ENCODE measurements at regions not wholly inside any gene's neighbourhood (a gene's known extent, or its start where the extent isn't known, plus 50 kb on each side); places are given as distances from the start of the nearest gene placed in this dataset.

DNA sequence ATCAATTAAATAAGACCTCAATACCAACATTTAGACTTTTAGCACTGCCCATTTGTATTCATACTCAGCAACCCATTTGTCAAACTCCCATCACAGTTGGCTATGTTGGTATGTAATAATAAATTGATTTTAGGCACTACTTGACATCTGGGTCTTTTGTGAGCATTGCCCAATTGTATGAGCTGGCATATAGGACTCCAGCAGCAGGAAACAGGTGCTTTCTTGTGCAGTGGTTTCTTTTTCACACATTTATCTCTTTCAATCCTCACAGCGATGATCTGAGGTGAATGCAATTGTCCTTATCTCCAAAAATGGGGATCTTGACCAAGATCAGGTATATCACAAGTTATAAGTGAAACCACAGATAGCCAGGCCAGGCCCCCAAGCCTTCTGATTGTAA, 96.9 kb upstream of the OXGR1 start:
- no peak overlapping the region for H3K27ac Mint-ChIP-seq (ENCODE audit: unreplicated experiment)
- ChIA-PET CTCF (no interaction called here), POLR2A (no interaction called here)
- H3K27me3 Mint-ChIP-seq (ENCODE audit: insufficient read depth, unreplicated experiment) = no peaks in the 10 kb centered on the region
- Histone ChIP-seq H3K9me3 (0 out of 2 replicates have a peak, but pooled peaks cover 3% of the 10 kb centered on the region), H3K4me3 (ENCODE audit: low read depth, low read length) (no peak overlapping the region), H3K4me1 (no peaks in the 10 kb centered on the region), H3K36me3 (ENCODE audit: control insufficient read depth, insufficient read depth, low read length) (no peaks in the 10 kb centered on the region), H3K27me3 (replicated peaks; ENCODE audit: control insufficient read depth, insufficient read depth, low read length) (no peaks in the 10 kb centered on the region)
- intact Hi-C loops (cut with micrococcal nuclease; ENCODE audit: unreplicated experiment) = no loop called here
- H3K36me3 Mint-ChIP-seq (ENCODE audit: insufficient read depth, unreplicated experiment) = no peaks in the 10 kb centered on the region
- no TSS peak for BruUV-seq (replicated peaks)
- peaks cover 10% of the 10 kb centered on the region for H3K9me3 Mint-ChIP-seq (ENCODE audit: unreplicated experiment)
- TF ChIP-seq, protein P1, sequence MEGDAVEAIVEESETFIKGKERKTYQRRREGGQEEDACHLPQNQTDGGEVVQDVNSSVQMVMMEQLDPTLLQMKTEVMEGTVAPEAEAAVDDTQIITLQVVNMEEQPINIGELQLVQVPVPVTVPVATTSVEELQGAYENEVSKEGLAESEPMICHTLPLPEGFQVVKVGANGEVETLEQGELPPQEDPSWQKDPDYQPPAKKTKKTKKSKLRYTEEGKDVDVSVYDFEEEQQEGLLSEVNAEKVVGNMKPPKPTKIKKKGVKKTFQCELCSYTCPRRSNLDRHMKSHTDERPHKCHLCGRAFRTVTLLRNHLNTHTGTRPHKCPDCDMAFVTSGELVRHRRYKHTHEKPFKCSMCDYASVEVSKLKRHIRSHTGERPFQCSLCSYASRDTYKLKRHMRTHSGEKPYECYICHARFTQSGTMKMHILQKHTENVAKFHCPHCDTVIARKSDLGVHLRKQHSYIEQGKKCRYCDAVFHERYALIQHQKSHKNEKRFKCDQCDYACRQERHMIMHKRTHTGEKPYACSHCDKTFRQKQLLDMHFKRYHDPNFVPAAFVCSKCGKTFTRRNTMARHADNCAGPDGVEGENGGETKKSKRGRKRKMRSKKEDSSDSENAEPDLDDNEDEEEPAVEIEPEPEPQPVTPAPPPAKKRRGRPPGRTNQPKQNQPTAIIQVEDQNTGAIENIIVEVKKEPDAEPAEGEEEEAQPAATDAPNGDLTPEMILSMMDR (IDR thresholded peaks at IDR 0.05; ENCODE audit: insufficient read depth in 1 of 2, low read depth in 1 of 2, low read length in 1 of 2, severe bottlenecking in 1 of 2, unreplicated experiment in 1 of 2) = no peak
- H3K4me1 Mint-ChIP-seq (ENCODE audit: low read depth, unreplicated experiment) = no peaks in the 10 kb centered on the region
- H3K4me3 Mint-ChIP-seq (ENCODE audit: unreplicated experiment) = no peak overlapping the region
- no peak for DNase-seq

DNA sequence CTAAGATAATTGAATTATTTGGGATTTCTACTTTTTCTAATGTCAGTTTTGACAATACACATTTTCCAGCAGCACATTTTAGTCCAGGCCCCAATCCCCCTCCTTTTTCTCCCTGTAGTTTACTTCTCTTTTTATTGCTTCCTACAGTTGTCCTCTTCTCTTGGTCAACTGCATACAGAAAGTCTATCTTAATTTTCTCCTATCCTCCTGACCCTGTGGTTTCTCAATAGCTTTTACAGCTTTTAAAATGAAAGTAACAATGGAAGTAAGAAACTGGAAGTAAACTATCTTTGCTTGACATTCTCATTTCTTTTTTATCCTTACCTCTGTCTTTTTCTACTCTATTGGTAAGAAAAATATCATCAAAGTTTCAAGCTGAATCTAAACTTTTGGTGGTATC, 106.5 kb upstream of the OXGR1 start:
- Mint-ChIP-seq H3K4me1 (ENCODE audit: low read depth, unreplicated experiment) (no peaks in the 10 kb centered on the region), H3K27me3 (ENCODE audit: insufficient read depth, unreplicated experiment) (peaks cover 2% of the 10 kb centered on the region), H3K36me3 (ENCODE audit: insufficient read depth, unreplicated experiment) (no peaks in the 10 kb centered on the region), H3K9me3 (ENCODE audit: unreplicated experiment) (no peaks in the 10 kb centered on the region), H3K27ac (ENCODE audit: unreplicated experiment) (no peak overlapping the region), H3K4me3 (ENCODE audit: unreplicated experiment) (no peak overlapping the region)
- intact Hi-C loops (cut with micrococcal nuclease; ENCODE audit: unreplicated experiment) = no loop called here
- TF ChIP-seq, protein P1 (IDR thresholded peaks at IDR 0.05; ENCODE audit: insufficient read depth in 1 of 2, low read depth in 1 of 2, low read length in 1 of 2, severe bottlenecking in 1 of 2, unreplicated experiment in 1 of 2) = no peak
- Histone ChIP-seq H3K27me3 (replicated peaks; ENCODE audit: control insufficient read depth, insufficient read depth, low read length) (no peaks in the 10 kb centered on the region), H3K36me3 (ENCODE audit: control insufficient read depth, insufficient read depth, low read length) (no peaks in the 10 kb centered on the region), H3K4me3 (ENCODE audit: low read depth, low read length) (no peak overlapping the region), H3K4me1 (no peaks in the 10 kb centered on the region), H3K9me3 (no peaks in the 10 kb centered on the region)
- CTCF ChIA-PET = no interaction called here
- POLR2A ChIA-PET = no interaction called here
- no peak for DNase-seq
- BruUV-seq (replicated peaks) = no TSS peak

DNA sequence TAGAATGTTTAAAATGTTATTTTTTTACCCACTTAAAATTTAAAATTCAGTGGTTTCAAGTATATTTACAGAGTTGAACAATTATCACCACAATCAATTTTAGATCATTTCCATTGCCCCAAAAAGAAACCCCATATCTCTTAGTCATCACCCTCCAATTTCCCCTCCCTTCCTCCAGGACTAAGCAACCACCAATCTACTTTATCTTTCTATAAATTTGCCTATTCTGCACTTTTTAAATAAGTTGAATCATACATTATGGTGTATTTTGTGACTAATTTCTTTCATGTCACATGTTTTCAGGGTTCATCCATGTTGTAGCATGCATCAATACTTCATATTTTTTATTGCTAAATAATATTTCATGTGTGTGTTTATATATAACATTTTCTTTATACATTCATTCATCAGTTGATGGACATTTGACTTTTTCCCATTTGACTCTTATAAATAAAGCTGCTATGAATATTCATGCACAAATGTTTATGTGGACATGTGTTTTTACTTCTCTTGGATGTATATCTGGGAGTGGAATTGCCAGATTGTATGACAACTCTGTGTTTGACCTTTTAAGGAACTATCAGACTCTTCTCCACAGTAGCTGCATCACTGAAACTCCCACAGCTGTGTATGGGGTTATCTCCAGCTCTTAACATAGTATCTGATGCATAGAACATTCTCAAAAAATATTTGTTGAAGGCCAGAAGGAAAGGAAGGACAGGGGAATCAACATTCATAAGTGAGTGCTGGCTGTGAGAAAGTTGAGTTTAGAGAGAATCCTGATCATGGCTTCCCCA, 107.8 kb upstream of the OXGR1 start:
- Mint-ChIP-seq H3K27me3 (ENCODE audit: insufficient read depth, unreplicated experiment) (peaks cover 2% of the 10 kb centered on the region), H3K36me3 (ENCODE audit: insufficient read depth, unreplicated experiment) (no peaks in the 10 kb centered on the region), H3K27ac (ENCODE audit: unreplicated experiment) (no peak overlapping the region), H3K4me1 (ENCODE audit: low read depth, unreplicated experiment) (no peaks in the 10 kb centered on the region), H3K4me3 (ENCODE audit: unreplicated experiment) (no peak overlapping the region), H3K9me3 (ENCODE audit: unreplicated experiment) (no peaks in the 10 kb centered on the region)
- BruUV-seq (replicated peaks) = no TSS peak
- Histone ChIP-seq H3K9me3 (no peaks in the 10 kb centered on the region), H3K36me3 (ENCODE audit: control insufficient read depth, insufficient read depth, low read length) (no peaks in the 10 kb centered on the region), H3K27me3 (replicated peaks; ENCODE audit: control insufficient read depth, insufficient read depth, low read length) (no peaks in the 10 kb centered on the region), H3K4me1 (no peaks in the 10 kb centered on the region), H3K4me3 (ENCODE audit: low read depth, low read length) (no peak overlapping the region)
- DNase-seq = no peak
- intact Hi-C loops (cut with micrococcal nuclease; ENCODE audit: unreplicated experiment) = no loop called here
- CTCF ChIA-PET = interaction anchor here (0.5 kb wide), 1 partner anchor 257 kb away, joined by 3 read pairs; no protein-coding TSS in a partner anchor
- POLR2A ChIA-PET = no interaction called here
- TF ChIP-seq, protein P1 (IDR thresholded peaks at IDR 0.05; ENCODE audit: insufficient read depth in 1 of 2, low read depth in 1 of 2, low read length in 1 of 2, severe bottlenecking in 1 of 2, unreplicated experiment in 1 of 2) = no peak
